SU-DHL-6 (cell line): ENCODE measurements at regions not wholly inside any gene's neighbourhood (a gene's known extent, or its start where the extent isn't known, plus 50 kb on each side); places are given as distances from the start of the nearest gene placed in this dataset.

Experiments used
- H2AFZ ChIP-seq: fragments of 200-600 bp; sonication (generic); 2 replicates; pipeline ENCODE4 v1.6.1; 2014; ENCODE audit warnings: low read depth, mild to moderate bottlenecking, moderate library complexity, mixed read lengths, antibody characterized with exemption, low read length; ENCODE audit not compliant: severe bottlenecking
- H3F3A ChIP-seq: fragments of 200-600 bp; shearing (Covaris generic); 2 replicates; pipeline ENCODE4 v1.6.0; 2016; ENCODE audit warnings: antibody characterized with exemption, mild to moderate bottlenecking; ENCODE audit not compliant: insufficient read depth
- H3K27ac ChIP-seq: fragments of 200-600 bp; sonication (generic); 2 replicates; pipeline ENCODE4 v1.5.1; 2016; ENCODE audit warnings: low read depth, mild to moderate bottlenecking, low read length, moderate library complexity, mixed read lengths
- H3K27me3 ChIP-seq: fragments of 200-600 bp; sonication (generic), shearing (Covaris generic); 2 replicates; pipeline ENCODE4 v1.6.0; 2014; ENCODE audit warnings: mild to moderate bottlenecking, low read length
- H3K36me3 ChIP-seq: fragments of 200-600 bp; sonication (generic); 2 replicates; pipeline ENCODE4 v1.6.1; 2014; ENCODE audit warnings: mild to moderate bottlenecking, low read length, mixed read lengths
- H3K4me2 ChIP-seq: fragments of 300-600, 200-600 bp; shearing (Covaris generic), sonication (generic); 2 replicates; pipeline ENCODE4 v1.6.0; 2014; ENCODE audit warnings: low read length, low read depth, mild to moderate bottlenecking; ENCODE audit not compliant: poor library complexity, severe bottlenecking
- H3K4me3 ChIP-seq: fragments of 200-600 bp; sonication (generic); 2 replicates; pipeline ENCODE4 v1.5.1; 2014; ENCODE audit warnings: antibody characterized with exemption, low read length, mild to moderate bottlenecking, mixed read lengths; ENCODE audit not compliant: insufficient read depth, poor library complexity, severe bottlenecking
- H3K79me2 ChIP-seq: fragments of 200-600 bp; sonication (generic); 2 replicates; pipeline ENCODE4 v1.6.1; 2014; ENCODE audit warnings: mild to moderate bottlenecking, low read length, moderate library complexity; ENCODE audit not compliant: insufficient read depth
- H3K9ac ChIP-seq: fragments of 200-600 bp; sonication (generic); 2 replicates; pipeline ENCODE4 v1.7.0; 2014; ENCODE audit warnings: mild to moderate bottlenecking, low read length
- H3K9me2 ChIP-seq: fragments of 200-600 bp; sonication (generic); replicated peaks from 2 replicates; pipeline ENCODE4 v1.6.1; 2014; ENCODE audit warnings: low read length; ENCODE audit not compliant: insufficient read depth
- H3K9me3 ChIP-seq: fragments of 200-600 bp; sonication (generic); 2 replicates; pipeline ENCODE4 v1.6.1; 2014; ENCODE audit warnings: low read length, mixed read lengths; ENCODE audit not compliant: insufficient read depth
- H4K20me1 ChIP-seq: fragments of 200-600 bp; sonication (generic); 2 replicates; pipeline ENCODE4 v1.6.1; 2014; ENCODE audit warnings: low read depth, mild to moderate bottlenecking, antibody characterized with exemption, low read length, moderate library complexity, mixed read lengths
- CTCF ChIP-seq: fragments of 200-600 bp; sonication (generic); IDR thresholded peaks from one replicate; pipeline ENCODE4 v1.5.1; 2017; ENCODE audit warnings: antibody characterized with exemption, mild to moderate bottlenecking, low read length, moderate library complexity; ENCODE audit not compliant: insufficient read depth, poor library complexity, severe bottlenecking
- EZH2phosphoT487 ChIP-seq: fragments of 200-600 bp; sonication (generic), shearing (Covaris generic); conservative IDR thresholded peaks from 2 replicates; pipeline ENCODE4 v1.6.1; 2018; ENCODE audit warnings: mild to moderate bottlenecking, antibody characterized with exemption, low read length, moderate library complexity, mixed read lengths

GRCh38 chr4:152094970-152095700 lies 334.3 kb upstream of the GATB start:
- H4K20me1 ChIP-seq = no peaks in the 10 kb centered on the region
- no peak overlapping the region for H3K9ac ChIP-seq

GRCh38 chr4:152091405-152091804 lies 330.6 kb upstream of the GATB start:
- H3K9ac ChIP-seq = no peak overlapping the region
- TF ChIP-seq EZH2phosphoT487 (no peak), CTCF (no peak)

More at GRCh38 chr4:152094970-152095700, 334.3 kb upstream of the GATB start:
- Histone ChIP-seq H3K9me2 (no peaks in the 10 kb centered on the region), H3K4me2 (no peak overlapping the region), H2AFZ (no peak overlapping the region), H3K79me2 (no peaks in the 10 kb centered on the region), H3F3A (no peaks in the 10 kb centered on the region), H3K9me3 (no peaks in the 10 kb centered on the region), H3K27ac (no peak overlapping the region), H3K27me3 (no peaks in the 10 kb centered on the region), H3K36me3 (no peaks in the 10 kb centered on the region), H3K4me3 (no peak overlapping the region)
- TF ChIP-seq CTCF (no peak), EZH2phosphoT487 (no peak)

GRCh38 chr4:152090543-152090942 lies 329.7 kb upstream of the GATB start:
- Histone ChIP-seq H3K9me3 (no peaks in the 10 kb centered on the region), H3K4me2 (no peak overlapping the region), H3K36me3 (no peaks in the 10 kb centered on the region), H3F3A (no peaks in the 10 kb centered on the region), H3K79me2 (no peaks in the 10 kb centered on the region), H3K9me2 (no peaks in the 10 kb centered on the region), H3K27ac (no peak overlapping the region), H3K9ac (no peak overlapping the region), H3K27me3 (no peaks in the 10 kb centered on the region), H4K20me1 (no peaks in the 10 kb centered on the region), H2AFZ (no peak overlapping the region), H3K4me3 (no peak overlapping the region)
- no peak for TF ChIP-seq EZH2phosphoT487
- TF ChIP-seq CTCF = no peak

More at GRCh38 chr4:152091405-152091804, 330.6 kb upstream of the GATB start:
- Histone ChIP-seq H3K79me2 (no peaks in the 10 kb centered on the region), H3K4me2 (no peak overlapping the region), H3K9me3 (no peaks in the 10 kb centered on the region), H3K9me2 (no peaks in the 10 kb centered on the region), H3K27ac (no peak overlapping the region), H3F3A (no peaks in the 10 kb centered on the region), H4K20me1 (no peaks in the 10 kb centered on the region), H3K4me3 (no peak overlapping the region), H2AFZ (no peak overlapping the region), H3K27me3 (no peaks in the 10 kb centered on the region), H3K36me3 (no peaks in the 10 kb centered on the region)
